ENCODE measurements at regions not wholly inside any gene's neighbourhood (a gene's known extent, or its start where the extent isn't known, plus 50 kb on each side); places are given as distances from the start of the nearest gene placed in this dataset.
"Not testable (repeated sequence)": the region's sequence is repeated elsewhere in the genome, so short reads cannot be mapped to it uniquely, and the experiment has no call there.

- no peaks in the 10 kb centered on the region for H3K27me3 Mint-ChIP-seq
- intact Hi-C loops (cut with DNase I, micrococcal nuclease): no loop called here
- POLR2A ChIA-PET: no interaction called here
Measured at GRCh38 chrX:128517691-128518090, 465.5 kb upstream of the ACTRT1 start.

GRCh38 chrX:128504496-128504895, 452.3 kb upstream of the ACTRT1 start:
- H3K36me3 Mint-ChIP-seq (ENCODE audit: low read depth): no peaks in the 10 kb centered on the region
- H3K27me3 Mint-ChIP-seq: no peaks in the 10 kb centered on the region
- no peaks in the 10 kb centered on the region for H3K4me1 Mint-ChIP-seq
- POLR2A ChIA-PET: no interaction called here
- intact Hi-C loops (cut with DNase I, micrococcal nuclease): no loop called here
- CTCF ChIA-PET: no interaction called here
- H3K27ac Mint-ChIP-seq: no peak overlapping the region
- DNase-seq (no peak), ATAC-seq (no peak)
- no peak overlapping the region for H3K4me3 Mint-ChIP-seq
- H3K9me3 Mint-ChIP-seq (ENCODE audit: low read depth): no peaks in the 10 kb centered on the region

More at GRCh38 chrX:128517691-128518090, 465.5 kb upstream of the ACTRT1 start:
- Mint-ChIP-seq H3K36me3 (ENCODE audit: low read depth) (no peaks in the 10 kb centered on the region), H3K27ac (no peak overlapping the region), H3K9me3 (ENCODE audit: low read depth) (no peaks in the 10 kb centered on the region), H3K4me1 (no peaks in the 10 kb centered on the region), H3K4me3 (no peak overlapping the region)
- DNase-seq (no peak), ATAC-seq (no peak)
- CTCF ChIA-PET: no interaction called here

- H3K27ac Mint-ChIP-seq: no peak overlapping the region
- H3K9me3 Mint-ChIP-seq (ENCODE audit: low read depth): peaks cover 3% of the 10 kb centered on the region
- ATAC-seq (no peak), DNase-seq (no peak)
- POLR2A ChIA-PET: no interaction called here
- no peaks in the 10 kb centered on the region for H3K36me3 Mint-ChIP-seq (ENCODE audit: low read depth)
- no peaks in the 10 kb centered on the region for H3K27me3 Mint-ChIP-seq
- intact Hi-C loops (cut with DNase I, micrococcal nuclease): no loop called here
- CTCF ChIA-PET: no interaction called here
- H3K4me3 Mint-ChIP-seq: no peak overlapping the region
- no peaks in the 10 kb centered on the region for H3K4me1 Mint-ChIP-seq
Measured at GRCh38 chrX:128464116-128464515, 411.9 kb upstream of the ACTRT1 start.

GRCh38 chrX:128460835-128461234, 408.6 kb upstream of the ACTRT1 start:
- H3K9me3 Mint-ChIP-seq (ENCODE audit: low read depth): peaks cover 3% of the 10 kb centered on the region
- DNase-seq: no peak
- H3K27me3 Mint-ChIP-seq: no peaks in the 10 kb centered on the region
- no peak overlapping the region for H3K4me3 Mint-ChIP-seq
- intact Hi-C loops (cut with DNase I, micrococcal nuclease): no loop called here
- POLR2A ChIA-PET: no interaction called here
- no peak for ATAC-seq
- CTCF ChIA-PET: no interaction called here
- no peak overlapping the region for H3K27ac Mint-ChIP-seq
- H3K4me1 Mint-ChIP-seq: no peaks in the 10 kb centered on the region
- H3K36me3 Mint-ChIP-seq (ENCODE audit: low read depth): no peaks in the 10 kb centered on the region

- no peaks in the 10 kb centered on the region for H3K36me3 Mint-ChIP-seq (ENCODE audit: low read depth)
- POLR2A ChIA-PET: no interaction called here
- intact Hi-C loops (cut with DNase I, micrococcal nuclease): no loop called here
- H3K9me3 Mint-ChIP-seq (ENCODE audit: low read depth): peaks cover 7% of the 10 kb centered on the region
- CTCF ChIA-PET: no interaction called here
- ATAC-seq (no peak), DNase-seq (no peak)
- no peaks in the 10 kb centered on the region for H3K27me3 Mint-ChIP-seq
- no peaks in the 10 kb centered on the region for H3K4me1 Mint-ChIP-seq
- no peak overlapping the region for H3K27ac Mint-ChIP-seq
- H3K4me3 Mint-ChIP-seq: no peak overlapping the region
Measured at GRCh38 chrX:128458888-128459287, 406.7 kb upstream of the ACTRT1 start.

- Mint-ChIP-seq H3K4me3 (no peak overlapping the region), H3K4me1 (no peaks in the 10 kb centered on the region), H3K27ac (no peak overlapping the region), H3K27me3 (no peaks in the 10 kb centered on the region), H3K9me3 (ENCODE audit: low read depth) (peaks cover 9% of the 10 kb centered on the region), H3K36me3 (ENCODE audit: low read depth) (no peaks in the 10 kb centered on the region)
- intact Hi-C loops (cut with DNase I, micrococcal nuclease): no loop called here
- DNase-seq (no peak), ATAC-seq (no peak)
- ChIA-PET POLR2A (no interaction called here), CTCF (no interaction called here)
Measured at GRCh38 chrX:128457674-128458073, 405.5 kb upstream of the ACTRT1 start.

- Mint-ChIP-seq H3K27me3 (no peaks in the 10 kb centered on the region), H3K4me1 (no peaks in the 10 kb centered on the region), H3K36me3 (ENCODE audit: low read depth) (no peaks in the 10 kb centered on the region), H3K9me3 (ENCODE audit: low read depth) (no peaks in the 10 kb centered on the region), H3K4me3 (no peak overlapping the region), H3K27ac (no peak overlapping the region)
- ChIA-PET CTCF (no interaction called here), POLR2A (no interaction called here)
- ATAC-seq: no peak
- intact Hi-C loops (cut with DNase I, micrococcal nuclease): no loop called here
- no peak for DNase-seq
Measured at GRCh38 chrX:128439159-128439558, 387.0 kb upstream of the ACTRT1 start.

GRCh38 chrX:128438082-128438481, 385.9 kb upstream of the ACTRT1 start:
- ChIA-PET POLR2A (no interaction called here), CTCF (no interaction called here)
- ATAC-seq (no peak), DNase-seq (no peak)
- H3K4me3 Mint-ChIP-seq: no peak overlapping the region
- H3K27ac Mint-ChIP-seq: no peak overlapping the region
- no peaks in the 10 kb centered on the region for H3K36me3 Mint-ChIP-seq (ENCODE audit: low read depth)
- H3K4me1 Mint-ChIP-seq: no peaks in the 10 kb centered on the region
- H3K9me3 Mint-ChIP-seq (ENCODE audit: low read depth): no peaks in the 10 kb centered on the region
- H3K27me3 Mint-ChIP-seq: no peaks in the 10 kb centered on the region
- intact Hi-C loops (cut with DNase I, micrococcal nuclease): no loop called here

- Mint-ChIP-seq H3K4me1 (no peaks in the 10 kb centered on the region), H3K4me3 (no peak overlapping the region), H3K27me3 (no peaks in the 10 kb centered on the region), H3K27ac (no peak overlapping the region), H3K36me3 (ENCODE audit: low read depth) (no peaks in the 10 kb centered on the region), H3K9me3 (ENCODE audit: low read depth) (no peaks in the 10 kb centered on the region)
- ChIA-PET POLR2A (no interaction called here), CTCF (no interaction called here)
- no peak for ATAC-seq
- intact Hi-C loops (cut with DNase I, micrococcal nuclease): no loop called here
- no peak for DNase-seq
Measured at GRCh38 chrX:128436397-128437103, 384.3 kb upstream of the ACTRT1 start.

- ATAC-seq: no peak
- intact Hi-C loops (cut with DNase I, micrococcal nuclease): no loop called here
- H3K4me1 Mint-ChIP-seq: no peaks in the 10 kb centered on the region
Measured at GRCh38 chrX:128425546-128425945, 373.3 kb upstream of the ACTRT1 start.

GRCh38 chrX:128408842-128409241, 356.6 kb upstream of the ACTRT1 start:
- ChIA-PET POLR2A (no interaction called here), CTCF (no interaction called here)
- H3K4me1 Mint-ChIP-seq: no peaks in the 10 kb centered on the region
- DNase-seq (no peak), ATAC-seq (no peak)
- H3K4me3 Mint-ChIP-seq: no peak overlapping the region
- intact Hi-C loops (cut with DNase I, micrococcal nuclease): no loop called here
- no peaks in the 10 kb centered on the region for H3K27me3 Mint-ChIP-seq
- H3K9me3 Mint-ChIP-seq (ENCODE audit: low read depth): no peaks in the 10 kb centered on the region
- H3K36me3 Mint-ChIP-seq (ENCODE audit: low read depth): no peaks in the 10 kb centered on the region
- no peak overlapping the region for H3K27ac Mint-ChIP-seq

More at GRCh38 chrX:128425546-128425945, 373.3 kb upstream of the ACTRT1 start:
- no peak for DNase-seq
- H3K9me3 Mint-ChIP-seq (ENCODE audit: low read depth): no peaks in the 10 kb centered on the region
- no peaks in the 10 kb centered on the region for H3K27me3 Mint-ChIP-seq
- no peak overlapping the region for H3K27ac Mint-ChIP-seq
- H3K36me3 Mint-ChIP-seq (ENCODE audit: low read depth): no peaks in the 10 kb centered on the region
- H3K4me3 Mint-ChIP-seq: no peak overlapping the region
- ChIA-PET CTCF (no interaction called here), POLR2A (no interaction called here)

- H3K9me3 Mint-ChIP-seq (ENCODE audit: low read depth): no peaks in the 10 kb centered on the region
- intact Hi-C loops (cut with DNase I, micrococcal nuclease): no loop called here
- H3K36me3 Mint-ChIP-seq (ENCODE audit: low read depth): no peaks in the 10 kb centered on the region
- H3K4me1 Mint-ChIP-seq: no peaks in the 10 kb centered on the region
- POLR2A ChIA-PET: no interaction called here
- DNase-seq: no peak
- no peak for ATAC-seq
- no peak overlapping the region for H3K27ac Mint-ChIP-seq
- no peak overlapping the region for H3K4me3 Mint-ChIP-seq
- CTCF ChIA-PET: interaction anchor here (1.0 kb wide), 1 partner anchor 676 kb away, joined by 3 read pairs; no protein-coding TSS in a partner anchor
- H3K27me3 Mint-ChIP-seq: no peaks in the 10 kb centered on the region
Measured at GRCh38 chrX:128396601-128397000, 344.4 kb upstream of the ACTRT1 start.

- H3K27me3 Mint-ChIP-seq; DNase-seq; H3K4me3 Mint-ChIP-seq; H3K36me3 Mint-ChIP-seq (ENCODE audit: low read depth); ATAC-seq; H3K9me3 Mint-ChIP-seq (ENCODE audit: low read depth); H3K4me1 Mint-ChIP-seq; intact Hi-C loops (cut with DNase I, micrococcal nuclease); POLR2A ChIA-PET; H3K27ac Mint-ChIP-seq; CTCF ChIA-PET: not testable (repeated sequence)
Measured at GRCh38 chrX:128383846-128384245, 331.6 kb upstream of the ACTRT1 start.

All from activated CD4-positive, alpha-beta T cell treated with anti-CD3 and anti-CD28 coated beads for 36 hours (primary cell).